DOHH2 (cell line): ENCODE measurements at regions not wholly inside any gene's neighbourhood (a gene's known extent, or its start where the extent isn't known, plus 50 kb on each side); places are given as distances from the start of the nearest gene placed in this dataset.

Experiments used
- H3F3A ChIP-seq: fragments of 200-600 bp; sonication (generic), shearing (Covaris generic); 2 replicates; pipeline ENCODE4 v1.6.0; 2016; ENCODE audit warnings: antibody characterized with exemption, mild to moderate bottlenecking; ENCODE audit not compliant: control insufficient read depth, insufficient read depth
- H3K27ac ChIP-seq: fragments of 200-600 bp; sonication (generic); 2 replicates; pipeline ENCODE4 v1.5.1; 2014; ENCODE audit warnings: low read depth, mild to moderate bottlenecking, low read length, moderate library complexity
- H3K27me3 ChIP-seq: fragments of 200-600 bp; sonication (generic); 2 replicates; pipeline ENCODE4 v1.6.1; 2014; ENCODE audit warnings: mild to moderate bottlenecking, low read length, mixed read lengths; ENCODE audit not compliant: control insufficient read depth
- H3K36me3 ChIP-seq: fragments of 200-600 bp; sonication (generic); 2 replicates; pipeline ENCODE4 v1.6.1; 2014; ENCODE audit warnings: mild to moderate bottlenecking, low read length, moderate library complexity, mixed read lengths; ENCODE audit not compliant: control insufficient read depth
- H3K4me1 ChIP-seq: fragments of 200-600 bp; sonication (generic); 2 replicates; pipeline ENCODE4 v1.6.1; 2014; ENCODE audit warnings: mild to moderate bottlenecking, low read length, mixed read lengths; ENCODE audit not compliant: control insufficient read depth
- H3K4me2 ChIP-seq: fragments of 200-600 bp; sonication (generic); 2 replicates; pipeline ENCODE4 v1.6.0; 2014; ENCODE audit warnings: mild to moderate bottlenecking, low read length, moderate library complexity
- H3K4me3 ChIP-seq: fragments of 200-600 bp; sonication (generic); 2 replicates; pipeline ENCODE4 v1.5.1; 2014; ENCODE audit warnings: mild to moderate bottlenecking, low read length, mixed read lengths
- H3K79me2 ChIP-seq: fragments of 200-600 bp; sonication (generic); 2 replicates; pipeline ENCODE4 v1.6.1; 2014; ENCODE audit warnings: mild to moderate bottlenecking, low read length, mixed read lengths; ENCODE audit not compliant: control insufficient read depth
- H3K9me2 ChIP-seq: fragments of 200-600 bp; sonication (generic); replicated peaks from 2 replicates; pipeline ENCODE4 v1.6.1; 2014; ENCODE audit warnings: mild to moderate bottlenecking, low read length, mixed read lengths; ENCODE audit not compliant: control insufficient read depth
- H3K9me3 ChIP-seq: fragments of 200-600 bp; sonication (generic); 2 replicates; pipeline ENCODE4 v1.6.1; 2014; ENCODE audit warnings: antibody characterized with exemption, low read length, mixed read lengths; ENCODE audit not compliant: control insufficient read depth, insufficient read depth
- H4K20me1 ChIP-seq: fragments of 200-600 bp; sonication (generic); 2 replicates; pipeline ENCODE4 v1.6.0; 2014; ENCODE audit warnings: low read depth, mild to moderate bottlenecking, antibody characterized with exemption, low read length, moderate library complexity; ENCODE audit not compliant: control insufficient read depth, insufficient read depth
- CTCF ChIP-seq: fragments of 200-600 bp; sonication (generic); IDR thresholded peaks from one replicate; pipeline ENCODE4 v1.5.1; 2014; ENCODE audit warnings: antibody characterized with exemption, mild to moderate bottlenecking, low read depth, low read length; ENCODE audit not compliant: poor library complexity, severe bottlenecking
- EZH2phosphoT487 ChIP-seq: fragments of 200-600 bp; sonication (generic); IDR thresholded peaks from 2 replicates; pipeline ENCODE4 v1.6.1; 2017; ENCODE audit warnings: borderline replicate concordance, mild to moderate bottlenecking, antibody characterized with exemption, low read length, moderate library complexity, mixed read lengths

GRCh38 chr1:90277270-90277669 is 282.4 kb downstream of the ZNF326 start:
- H3K27me3 ChIP-seq = no peaks in the 10 kb centered on the region
- TF ChIP-seq CTCF = no peak
- TF ChIP-seq EZH2phosphoT487 = no peak
- H3K27ac ChIP-seq = no peak overlapping the region
- H3K9me3 ChIP-seq = no peaks in the 10 kb centered on the region
- H3K4me2 ChIP-seq = no peak overlapping the region
- no peaks in the 10 kb centered on the region for H4K20me1 ChIP-seq
- no peaks in the 10 kb centered on the region for H3K4me1 ChIP-seq
- H3K4me3 ChIP-seq = no peak overlapping the region
- H3K9me2 ChIP-seq = no peaks in the 10 kb centered on the region
- no peaks in the 10 kb centered on the region for H3K79me2 ChIP-seq
- no peaks in the 10 kb centered on the region for H3K36me3 ChIP-seq
- H3F3A ChIP-seq = no peaks in the 10 kb centered on the region

- no peaks in the 10 kb centered on the region for H3K36me3 ChIP-seq
- no peaks in the 10 kb centered on the region for H3K9me3 ChIP-seq
- H4K20me1 ChIP-seq = no peaks in the 10 kb centered on the region
- no peak for TF ChIP-seq EZH2phosphoT487
- no peak for TF ChIP-seq CTCF
- H3K4me3 ChIP-seq = no peak overlapping the region
- no peak overlapping the region for H3K4me2 ChIP-seq
- H3F3A ChIP-seq = no peaks in the 10 kb centered on the region
- H3K9me2 ChIP-seq = no peaks in the 10 kb centered on the region
- no peaks in the 10 kb centered on the region for H3K4me1 ChIP-seq
- H3K27me3 ChIP-seq = no peaks in the 10 kb centered on the region
- no peaks in the 10 kb centered on the region for H3K79me2 ChIP-seq
- no peak overlapping the region for H3K27ac ChIP-seq
Measured at GRCh38 chr1:90274376-90274775, 279.5 kb downstream of the ZNF326 start.

GRCh38 chr1:90273241-90273774 is 278.4 kb downstream of the ZNF326 start:
- no peaks in the 10 kb centered on the region for H4K20me1 ChIP-seq
- no peaks in the 10 kb centered on the region for H3K36me3 ChIP-seq
- H3K79me2 ChIP-seq = no peaks in the 10 kb centered on the region
- no peaks in the 10 kb centered on the region for H3F3A ChIP-seq
- H3K4me2 ChIP-seq = no peak overlapping the region
- H3K27ac ChIP-seq = no peak overlapping the region
- no peak overlapping the region for H3K4me3 ChIP-seq
- no peaks in the 10 kb centered on the region for H3K27me3 ChIP-seq
- no peak for TF ChIP-seq EZH2phosphoT487
- TF ChIP-seq CTCF = no peak
- no peaks in the 10 kb centered on the region for H3K9me2 ChIP-seq
- H3K9me3 ChIP-seq = no peaks in the 10 kb centered on the region
- H3K4me1 ChIP-seq = no peaks in the 10 kb centered on the region

GRCh38 chr1:90262791-90263190 is 267.9 kb downstream of the ZNF326 start:
- no peak overlapping the region for H3K4me3 ChIP-seq
- no peaks in the 10 kb centered on the region for H3K36me3 ChIP-seq
- no peaks in the 10 kb centered on the region for H4K20me1 ChIP-seq
- H3K27me3 ChIP-seq = no peaks in the 10 kb centered on the region
- no peak overlapping the region for H3K27ac ChIP-seq
- TF ChIP-seq EZH2phosphoT487 (no peak), CTCF (no peak)
- no peaks in the 10 kb centered on the region for H3K9me2 ChIP-seq
- no peak overlapping the region for H3K4me2 ChIP-seq
- H3K79me2 ChIP-seq = no peaks in the 10 kb centered on the region
- H3K4me1 ChIP-seq = no peaks in the 10 kb centered on the region
- H3K9me3 ChIP-seq = no peaks in the 10 kb centered on the region
- no peaks in the 10 kb centered on the region for H3F3A ChIP-seq
